HG03095 (cell line): ENCODE measurements at regions not wholly inside any gene's neighbourhood (a gene's known extent, or its start where the extent isn't known, plus 50 kb on each side); places are given as distances from the start of the nearest gene placed in this dataset.

Source experiments
- ATAC-seq: cut with Tn5 transposase; IDR thresholded peaks from one replicate; pipeline ENCODE4 v1.9.1; 2021; ENCODE audit warnings: moderate library complexity; ENCODE audit not compliant: unreplicated experiment

DNA sequence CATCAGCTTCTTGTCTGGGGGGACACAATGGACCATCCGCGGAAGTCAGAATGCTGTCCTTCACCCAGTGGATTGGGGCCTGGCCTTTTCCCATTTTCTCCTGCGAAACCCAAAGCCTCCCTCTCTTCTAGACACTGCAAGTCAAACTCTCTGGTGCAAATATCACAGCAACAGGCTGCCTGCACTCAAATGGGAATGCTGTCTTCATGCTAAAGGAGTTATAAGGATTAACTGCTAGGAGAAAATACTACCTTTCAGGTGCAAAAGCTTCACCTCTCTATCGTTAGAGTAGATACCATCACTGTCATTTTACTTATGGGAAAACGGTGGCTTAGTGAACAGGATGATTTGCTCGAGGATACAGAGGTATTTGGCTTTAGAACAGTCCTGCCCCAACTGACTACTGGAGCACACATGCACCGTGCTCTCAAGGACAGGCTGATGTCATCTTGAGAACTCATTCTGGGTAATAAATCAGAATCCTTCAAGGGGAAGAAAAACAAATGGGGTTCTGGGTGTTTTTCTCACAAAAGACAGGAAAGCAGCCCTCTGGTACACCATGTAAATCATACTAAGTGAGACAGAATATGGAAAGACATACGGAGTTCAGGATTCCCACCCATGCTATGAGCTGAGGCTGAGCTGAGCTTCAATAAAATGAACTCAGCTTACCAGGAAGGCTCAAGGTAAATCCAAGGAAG is 100.9 kb downstream of the SAMD9 start:
- ATAC-seq: no peak

DNA sequence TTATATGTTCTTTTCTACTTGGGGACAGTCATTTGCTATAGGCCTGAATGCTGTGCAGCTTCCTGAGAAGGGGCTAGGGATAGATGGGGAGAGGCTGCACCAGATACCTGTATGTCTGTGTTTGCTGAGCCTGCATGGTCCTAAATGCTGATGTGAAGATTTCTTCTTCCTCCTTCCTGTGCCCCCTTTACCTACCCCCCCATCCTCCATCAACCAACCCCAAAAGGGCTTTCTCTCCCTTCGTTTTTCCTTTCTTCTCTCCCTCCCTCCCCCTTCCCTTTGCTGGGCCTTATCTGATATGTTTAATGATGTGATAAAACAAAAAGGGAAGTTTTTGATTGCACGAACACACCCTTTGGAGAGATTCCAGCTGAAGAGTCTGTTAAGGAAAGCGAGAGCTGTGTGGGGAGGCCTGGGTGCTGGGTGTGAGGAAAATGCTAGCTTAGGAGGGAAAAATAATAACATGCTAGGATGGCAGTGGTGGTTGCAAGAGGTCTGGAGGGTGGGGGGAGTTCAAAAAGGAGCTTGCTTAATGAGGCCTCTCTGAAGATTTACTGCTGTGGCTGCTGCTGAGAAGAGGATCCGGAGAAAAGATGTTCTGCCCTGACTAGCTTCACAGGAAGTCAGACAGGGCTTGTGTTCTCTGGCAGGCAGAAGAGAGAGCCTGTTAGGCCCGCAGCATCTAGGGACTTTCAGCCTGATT is 101.8 kb downstream of the SAMD9 start:
- ATAC-seq: no peak

DNA sequence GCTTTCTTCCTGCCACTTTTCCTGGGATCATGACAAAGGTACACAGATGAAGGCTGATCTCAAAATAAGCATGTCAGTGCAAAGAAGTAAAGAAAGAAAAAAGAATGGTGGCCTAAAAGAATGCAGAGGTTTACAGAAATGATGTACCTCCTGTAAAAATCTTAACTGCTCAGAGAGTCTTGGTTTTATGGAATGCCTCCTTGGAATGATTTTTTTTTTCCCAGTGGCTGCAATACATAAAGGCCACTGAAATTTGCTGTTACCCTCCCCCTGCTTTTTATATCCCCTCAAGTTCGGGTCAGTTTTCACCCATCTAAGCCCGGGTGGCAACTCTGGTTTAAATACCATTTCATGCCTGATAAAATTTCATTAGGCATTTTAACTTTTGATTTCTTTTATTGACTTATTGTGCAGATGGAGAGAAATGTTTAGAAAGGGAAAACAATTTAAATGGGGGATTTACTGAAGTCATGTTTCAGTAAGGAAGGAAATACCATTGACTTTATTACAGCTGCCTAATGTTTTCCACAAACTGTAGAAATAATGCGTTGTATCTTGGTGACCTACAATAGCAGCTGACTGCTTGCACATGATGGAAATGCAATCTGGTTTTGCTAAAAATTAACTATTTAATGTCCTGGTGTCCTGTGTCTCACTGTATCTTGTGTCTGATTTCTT is 102.5 kb downstream of the SAMD9 start:
- ATAC-seq: no peak

DNA sequence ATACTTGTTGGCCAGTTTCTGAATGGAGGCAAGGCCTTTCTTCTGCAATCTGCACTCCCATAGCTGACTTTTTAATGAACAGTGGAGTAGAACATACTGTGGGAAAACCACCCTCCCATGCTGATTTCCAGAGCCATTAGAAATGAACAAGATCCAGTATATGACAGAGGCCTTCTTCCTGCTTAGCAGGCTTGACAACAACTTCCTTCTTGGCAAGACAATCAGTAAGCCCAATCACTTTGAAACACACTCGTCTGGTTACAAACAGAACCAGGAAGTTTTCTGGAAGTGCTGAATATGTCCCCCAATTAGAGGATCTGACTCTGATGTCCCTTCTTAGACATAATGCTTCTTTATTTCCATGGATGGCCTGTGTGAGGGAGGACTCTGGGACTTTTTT is 103.4 kb downstream of the SAMD9 start:
- no peak for ATAC-seq

DNA sequence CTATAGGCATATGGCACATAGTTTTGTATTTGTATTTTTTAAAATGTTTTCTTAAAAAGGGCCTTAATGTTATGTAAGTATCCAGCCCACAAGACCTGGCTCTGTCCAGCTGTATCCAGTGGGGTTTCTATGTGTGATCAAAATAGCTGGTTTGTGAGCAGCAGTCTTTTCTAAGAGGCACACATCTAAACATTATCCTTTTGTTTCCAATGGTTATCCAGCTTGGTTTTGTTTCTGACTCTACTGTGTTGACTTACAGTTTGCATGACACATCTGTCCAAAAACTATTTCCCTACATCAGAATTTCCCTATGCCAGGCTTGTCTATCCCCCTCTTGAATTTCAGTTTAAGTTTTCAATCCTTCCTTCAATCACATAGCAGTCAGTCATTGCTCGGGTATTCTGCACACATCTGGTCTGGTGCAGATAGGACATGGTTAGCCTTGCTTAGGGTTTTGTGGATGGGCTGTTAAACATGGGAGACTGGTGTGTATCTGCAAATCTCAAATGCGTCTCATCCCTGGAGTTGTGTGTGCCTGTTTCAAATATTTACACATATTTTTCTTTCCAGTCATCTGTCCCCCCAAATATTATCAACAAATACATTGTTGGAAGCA is 104.2 kb downstream of the SAMD9 start:
- ATAC-seq: no peak

DNA sequence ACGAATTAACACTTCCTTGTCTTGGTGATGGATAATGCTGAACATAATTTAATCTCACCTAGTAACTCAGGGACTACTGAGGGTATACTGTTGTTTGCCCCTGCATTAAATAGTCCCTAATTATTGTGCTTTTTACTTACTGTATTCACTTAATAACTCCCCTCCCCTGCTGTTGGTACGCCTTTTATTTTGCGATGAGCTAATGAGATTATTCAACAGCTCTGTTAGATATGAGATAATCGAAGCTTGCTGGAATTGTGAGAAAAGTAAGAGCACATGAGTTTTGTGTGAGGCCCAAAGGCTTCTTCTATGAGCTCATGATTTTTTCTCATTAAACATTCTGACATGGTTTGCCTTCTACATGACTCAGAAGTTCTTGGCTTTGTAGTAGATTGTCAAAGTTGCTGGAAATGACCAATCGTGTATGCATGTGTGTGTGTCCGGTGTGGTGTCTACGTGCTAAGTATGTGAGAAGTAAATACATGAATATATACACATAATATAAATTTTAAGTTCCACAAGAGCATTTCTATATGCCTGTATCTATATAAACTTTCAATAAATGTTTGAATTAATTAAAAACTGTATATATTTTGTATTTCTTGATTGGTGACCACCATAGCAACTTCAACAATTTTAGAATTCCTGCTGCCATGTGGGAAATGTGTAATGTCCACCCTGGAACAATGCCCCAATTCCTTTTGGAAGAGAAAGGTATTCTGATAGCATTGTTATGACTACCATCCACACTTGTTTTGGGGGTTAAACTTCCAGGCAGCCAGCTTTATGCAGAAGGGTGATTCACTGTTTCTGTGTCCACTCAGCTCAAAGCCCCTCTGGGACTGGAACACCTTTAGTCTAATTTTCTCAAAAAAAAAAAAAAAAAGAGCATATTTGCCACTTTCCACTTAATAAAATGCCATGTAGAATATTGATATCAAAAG is 106.2 kb downstream of the SAMD9 start:
- ATAC-seq: no peak

DNA sequence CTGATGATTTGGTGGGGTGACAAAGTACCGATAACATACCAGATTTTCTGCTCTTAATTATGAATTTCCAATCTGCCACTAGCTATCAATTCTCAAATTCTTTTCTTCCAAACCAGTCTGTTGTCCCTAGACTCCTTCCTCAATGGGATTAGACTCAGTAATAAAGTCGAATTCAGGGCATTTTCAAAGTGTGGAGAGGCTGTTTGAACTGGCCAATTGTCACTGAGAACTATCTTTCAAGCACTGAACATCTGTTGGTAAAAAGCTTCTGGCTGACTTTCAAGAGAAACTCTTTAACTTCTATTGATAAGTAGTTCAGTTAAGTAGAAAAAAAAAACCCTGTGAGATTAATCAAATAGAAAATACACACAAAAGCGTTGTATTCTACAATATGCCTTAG is 108.9 kb downstream of the SAMD9 start:
- no peak for ATAC-seq

DNA sequence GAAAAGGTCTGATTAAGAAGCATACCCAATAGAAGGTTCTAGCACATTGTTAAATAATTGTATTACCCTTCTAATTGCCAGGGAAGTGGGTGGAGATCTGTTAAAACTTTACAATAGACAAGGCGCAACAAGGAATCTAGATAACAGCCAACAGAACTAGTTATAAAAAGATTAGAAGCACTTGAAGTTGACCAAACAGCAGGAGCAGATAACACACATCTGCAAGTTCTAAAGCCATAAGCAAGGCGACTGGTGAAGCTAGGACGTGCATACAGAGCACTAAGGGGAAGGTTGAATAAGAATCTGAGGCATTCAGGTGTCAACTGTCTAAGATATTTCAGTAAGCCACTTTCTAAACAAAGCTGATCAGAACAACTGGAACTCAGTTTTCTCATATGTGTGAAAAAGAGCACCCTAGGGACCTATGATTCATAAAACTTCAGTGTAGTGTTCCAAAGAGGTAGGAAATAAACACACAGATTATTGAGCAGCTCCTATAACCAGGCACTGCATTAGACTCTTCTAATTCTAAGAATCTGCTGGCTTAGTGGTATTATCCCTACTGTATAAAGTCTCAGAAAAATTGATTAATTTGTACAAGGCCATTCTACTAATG is 111.2 kb downstream of the SAMD9 start:
- ATAC-seq: no peak

DNA sequence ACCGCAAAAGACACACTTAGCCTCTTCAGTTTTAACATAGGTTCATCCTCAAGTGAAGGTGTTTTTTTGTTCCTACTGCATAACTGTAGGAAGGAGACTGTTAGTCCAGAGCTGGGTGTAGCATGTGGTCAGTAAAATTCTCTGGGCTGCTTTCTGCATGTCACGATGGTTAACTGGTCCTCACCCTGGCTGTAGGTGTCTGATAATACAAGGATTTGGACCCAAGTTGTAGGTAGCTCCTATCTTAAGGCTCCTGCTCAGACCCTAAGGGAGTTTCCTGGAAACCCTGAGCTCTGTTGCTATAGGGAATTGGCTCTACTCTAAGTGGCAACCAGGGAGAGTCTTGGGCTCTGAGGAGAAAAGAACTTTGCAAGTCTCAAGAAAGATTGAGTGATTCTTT is 112.9 kb downstream of the SAMD9 start:
- ATAC-seq: no peak

DNA sequence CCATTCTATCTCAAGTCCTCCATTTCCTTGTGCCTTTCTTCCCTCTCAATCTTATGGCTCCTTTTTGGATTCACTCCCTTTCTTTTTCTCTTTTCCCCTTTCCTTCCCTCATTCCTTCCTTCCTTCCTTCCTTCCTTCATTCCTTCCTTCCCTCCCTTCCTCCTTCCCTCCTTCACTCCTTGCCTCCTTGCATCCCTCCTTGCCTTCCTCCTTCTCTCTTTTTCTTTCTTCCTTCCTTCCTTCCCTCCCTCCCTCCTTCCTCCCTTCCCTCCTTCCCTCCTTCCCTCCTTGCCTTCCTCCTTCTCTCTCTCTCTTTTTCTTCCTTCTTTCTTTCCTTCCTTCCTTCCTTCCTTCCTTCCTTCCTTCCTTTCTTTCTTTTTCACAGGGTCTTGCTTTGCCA is 120.1 kb downstream of the SAMD9 start:
- no peak for ATAC-seq

DNA sequence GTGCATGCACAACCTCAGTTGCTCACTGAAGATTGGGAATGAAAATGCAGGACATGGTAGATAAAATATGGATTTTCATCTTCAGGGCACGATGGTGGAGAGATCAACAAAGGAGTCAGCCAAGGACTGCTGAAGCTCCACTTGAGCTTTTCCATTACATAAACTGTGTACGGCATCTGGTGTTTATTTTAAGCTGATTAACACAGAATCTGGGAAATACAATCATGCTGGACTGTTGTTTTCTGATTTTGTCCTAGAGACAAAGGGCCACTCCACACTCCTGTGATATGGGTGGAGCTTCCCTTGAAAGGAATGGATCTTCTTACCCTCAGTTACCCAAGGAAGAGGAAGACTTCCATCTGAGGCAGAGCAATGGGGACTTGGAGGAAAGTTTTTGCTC is 120.6 kb downstream of the SAMD9 start:
- ATAC-seq: no peak

DNA sequence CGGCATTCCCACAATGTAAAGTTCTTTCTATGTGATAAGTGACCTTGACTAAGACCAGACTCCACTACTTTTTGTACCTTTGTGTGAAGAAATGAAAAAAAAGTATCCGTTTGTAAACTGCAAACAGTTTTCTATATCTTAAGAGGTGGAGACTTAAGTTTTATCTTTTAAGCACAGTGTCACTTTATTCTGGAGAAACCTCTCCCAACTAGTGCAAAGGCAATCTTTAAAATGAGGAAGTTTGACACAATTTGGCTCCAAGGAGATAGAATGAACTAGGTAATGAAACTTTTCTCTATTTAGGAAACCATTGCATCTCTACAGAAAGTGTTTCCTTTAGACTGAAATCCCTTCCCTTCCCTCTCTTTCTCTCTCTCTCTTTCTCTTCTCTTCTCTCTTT is 122.9 kb downstream of the SAMD9 start:
- ATAC-seq: no peak

DNA sequence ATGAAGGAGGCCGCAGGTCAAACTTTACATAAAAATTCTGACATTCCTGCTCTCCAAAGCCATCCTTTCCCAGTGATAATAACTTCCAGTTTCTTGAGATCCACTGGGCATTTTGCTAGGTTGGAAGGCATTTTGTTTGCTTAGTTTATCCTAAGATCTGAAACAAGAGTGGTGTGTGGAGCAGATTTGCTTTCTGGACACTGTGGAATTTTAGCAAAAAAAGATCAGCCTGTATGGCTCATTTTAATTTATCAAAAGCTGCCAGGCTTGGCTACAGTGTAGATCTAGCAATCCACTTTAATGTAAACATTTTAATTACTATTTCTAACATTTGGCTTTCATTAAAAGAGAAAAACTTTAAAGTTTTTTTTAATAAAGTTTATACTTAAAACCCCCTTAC is 124.8 kb downstream of the SAMD9 start:
- no peak for ATAC-seq

DNA sequence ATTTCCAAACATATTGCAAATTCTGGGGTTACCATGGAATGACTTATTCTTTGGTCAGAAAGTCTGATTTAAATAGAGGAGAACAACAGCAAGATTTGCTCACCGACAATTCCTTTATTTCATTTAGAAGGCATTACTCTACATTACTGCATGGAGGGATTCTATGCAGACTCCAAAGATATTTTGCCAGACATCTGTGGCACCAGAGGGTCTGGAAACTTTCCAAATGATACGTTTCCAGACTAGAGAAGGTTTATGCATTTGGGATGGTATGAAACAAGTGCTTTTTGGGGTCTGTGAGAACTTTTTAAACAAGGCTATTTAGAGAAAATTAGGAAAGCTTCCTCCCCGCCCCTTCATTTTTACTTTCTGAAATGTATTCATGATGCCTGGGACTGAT is 125.3 kb downstream of the SAMD9 start:
- ATAC-seq: no peak

DNA sequence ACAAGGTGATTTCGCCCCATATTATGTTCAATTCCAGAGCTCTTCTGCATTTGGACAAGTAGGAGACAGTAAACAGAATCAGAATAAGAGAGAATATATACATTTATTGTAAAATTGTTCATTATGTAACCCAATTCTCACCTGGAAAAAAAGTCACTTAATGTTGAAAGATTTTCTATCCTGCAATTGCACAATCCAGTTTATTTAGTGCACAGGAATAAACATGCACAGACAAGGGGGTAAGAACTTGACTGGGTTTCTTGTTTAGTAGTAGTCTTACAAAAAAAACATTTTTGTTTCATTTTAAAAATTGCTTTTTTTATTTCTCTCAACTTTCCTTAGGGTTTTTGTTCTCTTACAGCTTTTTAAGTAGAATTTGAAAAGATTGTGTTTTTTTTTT is 126.6 kb downstream of the SAMD9 start:
- no peak for ATAC-seq

DNA sequence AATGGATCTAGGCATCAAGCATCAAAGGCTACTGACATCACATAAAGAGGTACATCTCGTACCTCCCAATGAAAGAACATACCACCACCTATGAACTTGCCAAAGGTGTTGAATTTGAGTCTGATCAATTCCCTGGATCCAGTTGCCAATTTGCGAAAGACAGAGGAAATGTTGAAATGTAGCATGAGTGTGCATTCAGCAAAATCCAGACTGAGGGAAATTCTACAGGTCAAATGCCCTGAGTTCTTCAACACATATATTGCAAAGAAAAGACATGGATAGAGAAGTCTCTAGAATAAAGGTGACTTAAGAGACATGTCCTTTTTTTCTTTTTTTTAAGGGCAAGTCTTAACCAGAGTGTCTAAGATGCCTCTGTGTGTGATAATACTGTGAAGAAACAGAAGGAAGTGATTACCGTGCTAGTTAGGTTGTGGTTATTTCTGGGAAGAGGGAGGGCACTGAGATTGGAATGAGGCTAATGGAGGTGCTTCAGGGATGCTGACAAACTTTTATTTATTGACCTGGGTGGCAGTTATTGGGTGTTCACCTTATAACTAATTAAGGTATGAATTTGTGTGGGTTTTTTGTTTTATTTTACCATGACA is 128.7 kb downstream of the SAMD9 start:
- no peak for ATAC-seq

DNA sequence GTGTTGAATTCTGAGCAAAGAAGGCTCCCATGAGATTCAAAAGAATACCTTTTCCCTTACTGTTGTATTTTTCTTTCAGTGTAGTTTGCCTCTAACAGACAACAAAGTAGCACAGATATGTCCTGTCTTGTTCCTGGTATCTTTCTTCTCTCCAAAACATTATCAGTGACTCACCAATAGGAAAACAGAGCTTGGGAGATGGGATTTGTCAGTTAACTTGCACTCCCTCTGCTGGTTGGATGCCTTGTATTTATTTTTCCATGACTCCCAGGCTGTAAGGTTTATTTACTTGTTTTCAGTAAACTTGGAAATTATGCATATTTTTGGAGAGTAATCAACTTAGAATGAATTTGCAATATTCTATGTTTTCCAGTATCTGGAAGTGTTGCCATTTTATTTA is 129.7 kb downstream of the SAMD9 start:
- no peak for ATAC-seq

DNA sequence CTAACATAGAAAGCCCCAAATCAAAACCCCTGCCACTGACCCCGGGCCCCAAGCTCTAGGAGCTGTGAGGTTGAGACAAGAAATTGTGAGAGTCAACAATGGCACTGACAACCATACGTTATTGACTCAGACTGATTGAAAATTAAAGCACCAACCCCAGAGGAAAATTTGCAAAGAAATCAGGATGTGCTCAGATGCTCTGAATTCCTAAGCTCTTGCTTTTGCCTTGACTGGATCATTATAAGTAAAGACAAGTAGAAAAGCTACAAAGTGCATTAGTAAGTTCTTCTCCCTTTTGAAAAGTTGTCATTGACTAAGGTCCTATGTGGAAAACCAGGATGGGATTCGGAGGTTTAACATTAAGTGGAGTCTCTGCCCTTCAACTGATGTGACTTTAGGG is 130.2 kb downstream of the SAMD9 start:
- no peak for ATAC-seq

DNA sequence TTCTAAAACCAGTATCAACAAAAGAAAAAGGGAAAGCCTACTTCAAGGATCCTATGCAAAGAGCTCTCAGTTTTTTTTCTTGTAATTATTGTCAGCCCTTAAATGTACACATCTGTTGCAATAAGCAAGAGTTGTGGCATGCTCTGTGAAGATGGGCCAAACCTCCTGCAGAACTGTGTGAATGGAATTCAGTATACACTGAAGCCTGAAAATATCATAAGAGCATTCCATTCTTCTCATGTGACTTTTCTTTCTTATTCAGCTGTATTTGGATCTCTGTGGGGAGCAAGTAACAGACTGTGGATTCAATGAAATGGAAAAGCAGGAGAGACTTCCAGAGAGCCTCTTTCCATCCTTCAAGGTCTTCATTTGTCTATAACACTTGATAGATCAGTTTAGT is 130.7 kb downstream of the SAMD9 start:
- no peak for ATAC-seq

DNA sequence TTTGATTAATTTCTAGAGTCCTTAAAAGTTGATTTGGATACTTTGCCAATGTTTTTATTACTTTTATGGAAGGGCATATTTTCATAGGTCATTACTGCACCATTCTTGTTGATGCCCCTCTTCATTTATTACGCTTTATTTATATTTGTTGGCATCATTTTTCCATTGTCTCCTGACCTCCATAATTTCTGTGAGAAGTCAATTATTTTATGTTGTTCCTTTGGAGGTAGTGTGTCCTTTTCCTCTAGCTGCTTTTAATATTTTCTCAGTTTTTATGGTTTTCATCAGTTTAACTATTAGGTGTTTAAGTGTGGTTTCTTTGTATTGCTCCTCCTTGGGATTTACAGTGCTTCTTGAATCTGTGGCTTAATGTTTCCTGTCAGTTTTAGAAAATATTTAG is 134.9 kb downstream of the SAMD9 start:
- no peak for ATAC-seq
